ENCODE measurements at regions not wholly inside any gene's neighbourhood (a gene's known extent, or its start where the extent isn't known, plus 50 kb on each side); places are given as distances from the start of the nearest gene placed in this dataset.
"Not testable (repeated sequence)": the region's sequence is repeated elsewhere in the genome, so short reads cannot be mapped to it uniquely, and the experiment has no call there.

GRCh38 chr3:20975188-20975651 is 775.8 kb downstream of the ZNF385D start:
- Mint-ChIP-seq H3K27ac (ENCODE audit: unreplicated experiment) (no peak overlapping the region), H3K9me3 (ENCODE audit: unreplicated experiment) (no peaks in the 10 kb centered on the region), H3K4me1 (ENCODE audit: low read depth, unreplicated experiment) (no peaks in the 10 kb centered on the region), H3K4me3 (ENCODE audit: unreplicated experiment) (no peak overlapping the region), H3K27me3 (ENCODE audit: insufficient read depth, unreplicated experiment) (peaks cover 7% of the 10 kb centered on the region), H3K36me3 (ENCODE audit: insufficient read depth, unreplicated experiment) (no peaks in the 10 kb centered on the region)
- POLR2A ChIA-PET, result no interaction called here
- no peaks in the 10 kb centered on the region for H3K4me1 ChIP-seq
- H3K36me3 ChIP-seq (ENCODE audit: control insufficient read depth, insufficient read depth, low read length), result no peaks in the 10 kb centered on the region
- no peak overlapping the region for H3K4me3 ChIP-seq (ENCODE audit: low read depth, low read length)
- H3K9me3 ChIP-seq, result no peaks in the 10 kb centered on the region
- no peak for TF ChIP-seq CTCF (IDR thresholded peaks at IDR 0.05; ENCODE audit: insufficient read depth in 1 of 2, low read depth in 1 of 2, low read length in 1 of 2, severe bottlenecking in 1 of 2, unreplicated experiment in 1 of 2)
- DNase-seq, result no peak
- CTCF ChIA-PET, result no interaction called here
- intact Hi-C loops (cut with micrococcal nuclease; ENCODE audit: unreplicated experiment), result no loop called here
- no peaks in the 10 kb centered on the region for H3K27me3 ChIP-seq (replicated peaks; ENCODE audit: control insufficient read depth, insufficient read depth, low read length)
- BruUV-seq (replicated peaks), result no TSS peak

GRCh38 chr3:20974396-20974795 is 776.6 kb downstream of the ZNF385D start:
- CTCF ChIA-PET, result no interaction called here
- Mint-ChIP-seq H3K36me3 (ENCODE audit: insufficient read depth, unreplicated experiment) (no peaks in the 10 kb centered on the region), H3K27ac (ENCODE audit: unreplicated experiment) (no peak overlapping the region), H3K9me3 (ENCODE audit: unreplicated experiment) (no peaks in the 10 kb centered on the region), H3K27me3 (ENCODE audit: insufficient read depth, unreplicated experiment) (peaks cover 7% of the 10 kb centered on the region), H3K4me3 (ENCODE audit: unreplicated experiment) (no peak overlapping the region), H3K4me1 (ENCODE audit: low read depth, unreplicated experiment) (no peaks in the 10 kb centered on the region)
- no peak for DNase-seq
- Histone ChIP-seq H3K9me3 (no peaks in the 10 kb centered on the region), H3K4me1 (no peaks in the 10 kb centered on the region), H3K27me3 (replicated peaks; ENCODE audit: control insufficient read depth, insufficient read depth, low read length) (no peaks in the 10 kb centered on the region), H3K36me3 (ENCODE audit: control insufficient read depth, insufficient read depth, low read length) (no peaks in the 10 kb centered on the region), H3K4me3 (ENCODE audit: low read depth, low read length) (no peak overlapping the region)
- BruUV-seq (replicated peaks), result no TSS peak
- POLR2A ChIA-PET, result no interaction called here
- intact Hi-C loops (cut with micrococcal nuclease; ENCODE audit: unreplicated experiment), result no loop called here
- TF ChIP-seq CTCF (IDR thresholded peaks at IDR 0.05; ENCODE audit: insufficient read depth in 1 of 2, low read depth in 1 of 2, low read length in 1 of 2, severe bottlenecking in 1 of 2, unreplicated experiment in 1 of 2), result no peak

GRCh38 chr3:20970807-20971206 is 780.2 kb downstream of the ZNF385D start:
- DNase-seq; H3K4me1 ChIP-seq; H3K36me3 Mint-ChIP-seq (ENCODE audit: insufficient read depth, unreplicated experiment); CTCF ChIA-PET; BruUV-seq (replicated peaks); intact Hi-C loops (cut with micrococcal nuclease; ENCODE audit: unreplicated experiment); H3K27me3 Mint-ChIP-seq (ENCODE audit: insufficient read depth, unreplicated experiment); H3K9me3 ChIP-seq; H3K4me3 Mint-ChIP-seq (ENCODE audit: unreplicated experiment); H3K9me3 Mint-ChIP-seq (ENCODE audit: unreplicated experiment); H3K27me3 ChIP-seq (replicated peaks; ENCODE audit: control insufficient read depth, insufficient read depth, low read length); POLR2A ChIA-PET; H3K4me1 Mint-ChIP-seq (ENCODE audit: low read depth, unreplicated experiment); H3K36me3 ChIP-seq (ENCODE audit: control insufficient read depth, insufficient read depth, low read length); H3K4me3 ChIP-seq (ENCODE audit: low read depth, low read length); H3K27ac Mint-ChIP-seq (ENCODE audit: unreplicated experiment): not testable (repeated sequence)

GRCh38 chr3:20967485-20967884 is 781.5 kb upstream of the SGO1 start:
- DNase-seq; H3K4me3 Mint-ChIP-seq (ENCODE audit: unreplicated experiment); H3K27ac Mint-ChIP-seq (ENCODE audit: unreplicated experiment); H3K36me3 ChIP-seq (ENCODE audit: control insufficient read depth, insufficient read depth, low read length); H3K36me3 Mint-ChIP-seq (ENCODE audit: insufficient read depth, unreplicated experiment); intact Hi-C loops (cut with micrococcal nuclease; ENCODE audit: unreplicated experiment); H3K4me3 ChIP-seq (ENCODE audit: low read depth, low read length); BruUV-seq (replicated peaks); H3K9me3 ChIP-seq; H3K4me1 ChIP-seq; H3K4me1 Mint-ChIP-seq (ENCODE audit: low read depth, unreplicated experiment); H3K27me3 ChIP-seq (replicated peaks; ENCODE audit: control insufficient read depth, insufficient read depth, low read length); CTCF ChIA-PET; H3K27me3 Mint-ChIP-seq (ENCODE audit: insufficient read depth, unreplicated experiment); POLR2A ChIA-PET; H3K9me3 Mint-ChIP-seq (ENCODE audit: unreplicated experiment): not testable (repeated sequence)

All from Caco-2 (cell line).